Large intestine (tissue), 3 donors: ENCODE measurements at regions not wholly inside any gene's neighbourhood (a gene's known extent, or its start where the extent isn't known, plus 50 kb on each side); places are given as distances from the start of the nearest gene placed in this dataset.
A peak's percentile ranks its signal among the peaks of the same experiment; 100 is the strongest.

Source experiments
- DNase-seq, 2 donors: peaks; one replicate each; pipeline versions ENCODE4 v3.0.0 to v3.0.0-alpha.2; 2013
- H3K27ac ChIP-seq: one replicate; pipeline ENCODE4 v1.5.1; 2013; ENCODE audit warnings: low read length
- H3K27me3 ChIP-seq: 2 replicates; pipeline ENCODE4 v1.6.1; 2013; ENCODE audit warnings: low read length; ENCODE audit not compliant: control insufficient read depth, insufficient read depth
- H3K36me3 ChIP-seq: 2 replicates; pipeline ENCODE4 v1.6.1; 2013; ENCODE audit warnings: low read length; ENCODE audit not compliant: control insufficient read depth, insufficient read depth
- H3K4me1 ChIP-seq: one replicate; pipeline ENCODE4 v1.6.1; 2013; ENCODE audit warnings: low read length; ENCODE audit not compliant: control insufficient read depth, insufficient read depth
- H3K4me3 ChIP-seq: one replicate; pipeline ENCODE4 v1.5.1; 2013; ENCODE audit warnings: low read length
- H3K9me3 ChIP-seq: one replicate; pipeline ENCODE4 v1.6.1; 2013; ENCODE audit warnings: mild to moderate bottlenecking, low read depth, low read length, moderate library complexity; ENCODE audit not compliant: control insufficient read depth
- WGBS: methylation state at CpG from one replicate; pipeline ENCODE4 v1.1.5; 2013; ENCODE audit warnings: low lambda C conversion rate; ENCODE audit not compliant: insufficient coverage; 5-methylcytosine and 5-hydroxymethylcytosine counted together

- no peaks in the 10 kb centered on the region for H3K27me3 ChIP-seq
- no peak overlapping the region for H3K4me3 ChIP-seq
- no peak overlapping the region for H3K27ac ChIP-seq
- no peak for DNase-seq
- no peaks in the 10 kb centered on the region for H3K36me3 ChIP-seq
- peaks cover 11% of the 10 kb centered on the region for H3K9me3 ChIP-seq
- H3K4me1 ChIP-seq, result no peaks in the 10 kb centered on the region
These were observed 123.2 kb upstream of the HMCN1 start for GRCh38 chr1:185610954-185611353.

- H3K4me3 ChIP-seq, result no peak overlapping the region
- WGBS, result 100% methylated on average over 1 of the region's 5 CpGs
- H3K36me3 ChIP-seq, result no peaks in the 10 kb centered on the region
- no peaks in the 10 kb centered on the region for H3K27me3 ChIP-seq
- H3K9me3 ChIP-seq, result no peaks in the 10 kb centered on the region
- no peak for DNase-seq
- no peaks in the 10 kb centered on the region for H3K4me1 ChIP-seq
- H3K27ac ChIP-seq, result no peak overlapping the region
These were observed 126.0 kb upstream of the HMCN1 start for GRCh38 chr1:185608177-185608576.

GRCh38 chr1:185603158-185603557 lies 131.0 kb upstream of the HMCN1 start:
- no peaks in the 10 kb centered on the region for H3K36me3 ChIP-seq
- H3K4me1 ChIP-seq, result no peaks in the 10 kb centered on the region
- H3K27ac ChIP-seq, result no peak overlapping the region
- 100% methylated on average over 3 of the region's 4 CpGs for WGBS
- no peak overlapping the region for H3K4me3 ChIP-seq
- no peaks in the 10 kb centered on the region for H3K9me3 ChIP-seq
- no peak for DNase-seq
- H3K27me3 ChIP-seq, result no peaks in the 10 kb centered on the region

- WGBS, result no CpG with 5 or more reads among the region's 1 CpG
These were observed 133.0 kb upstream of the HMCN1 start for GRCh38 chr1:185601189-185601588.

GRCh38 chr1:185600641-185601040 lies 133.6 kb upstream of the HMCN1 start:
- Histone ChIP-seq H3K27ac (no peak overlapping the region), H3K9me3 (no peaks in the 10 kb centered on the region), H3K4me3 (no peak overlapping the region), H3K4me1 (no peaks in the 10 kb centered on the region), H3K36me3 (no peaks in the 10 kb centered on the region), H3K27me3 (no peaks in the 10 kb centered on the region)
- DNase-seq, result no peak
- WGBS, result no CpG with 5 or more reads among the region's 2 CpGs

More at GRCh38 chr1:185601189-185601588, 133.0 kb upstream of the HMCN1 start:
- DNase-seq, result no peak
- Histone ChIP-seq H3K9me3 (no peaks in the 10 kb centered on the region), H3K27ac (no peak overlapping the region), H3K4me1 (no peaks in the 10 kb centered on the region), H3K27me3 (no peaks in the 10 kb centered on the region), H3K4me3 (no peak overlapping the region), H3K36me3 (no peaks in the 10 kb centered on the region)

GRCh38 chr1:185598332-185598731 lies 135.9 kb upstream of the HMCN1 start:
- H3K27me3 ChIP-seq, result no peaks in the 10 kb centered on the region
- H3K27ac ChIP-seq, result no peak overlapping the region
- 100% methylated on average over 1 of the region's 1 CpG for WGBS

GRCh38 chr1:185595835-185596667 lies 138.1 kb upstream of the HMCN1 start:
- no peaks in the 10 kb centered on the region for H3K9me3 ChIP-seq
- no peaks in the 10 kb centered on the region for H3K36me3 ChIP-seq
- no peaks in the 10 kb centered on the region for H3K27me3 ChIP-seq
- no peak overlapping the region for H3K4me3 ChIP-seq
- peak overlapping the region; percentile 75 for H3K27ac ChIP-seq
- peak; percentile 22 to 65 for DNase-seq
- H3K4me1 ChIP-seq, result peaks cover 14% of the 10 kb centered on the region
- 50% methylated on average over 1 of the region's 3 CpGs for WGBS

More at GRCh38 chr1:185598332-185598731, 135.9 kb upstream of the HMCN1 start:
- no peak for DNase-seq
- Histone ChIP-seq H3K36me3 (no peaks in the 10 kb centered on the region), H3K4me1 (peaks cover 14% of the 10 kb centered on the region), H3K9me3 (no peaks in the 10 kb centered on the region), H3K4me3 (no peak overlapping the region)

GRCh38 chr1:185594786-185595410 lies 139.3 kb upstream of the HMCN1 start:
- peak in 1 of 2 donors; percentile 8 for DNase-seq
- H3K27ac ChIP-seq, result peak overlapping the region; percentile 75
- H3K36me3 ChIP-seq, result no peaks in the 10 kb centered on the region
- H3K4me1 ChIP-seq, result peaks cover 14% of the 10 kb centered on the region
- no peaks in the 10 kb centered on the region for H3K9me3 ChIP-seq
- 40% methylated on average over 1 of the region's 3 CpGs for WGBS
- H3K27me3 ChIP-seq, result no peaks in the 10 kb centered on the region
- H3K4me3 ChIP-seq, result no peak overlapping the region

GRCh38 chr1:185593271-185593670 lies 140.9 kb upstream of the HMCN1 start:
- no peaks in the 10 kb centered on the region for H3K9me3 ChIP-seq
- H3K27me3 ChIP-seq, result no peaks in the 10 kb centered on the region
- DNase-seq, result no peak
- H3K4me3 ChIP-seq, result no peak overlapping the region
- peak overlapping the region; percentile 75 for H3K27ac ChIP-seq
- peaks cover 14% of the 10 kb centered on the region for H3K4me1 ChIP-seq
- H3K36me3 ChIP-seq, result no peaks in the 10 kb centered on the region
- 100% methylated on average over 1 of the region's 1 CpG for WGBS

GRCh38 chr1:185585770-185586169 lies 148.4 kb upstream of the HMCN1 start:
- Histone ChIP-seq H3K4me3 (no peak overlapping the region), H3K9me3 (peaks cover 38% of the 10 kb centered on the region), H3K27ac (no peak overlapping the region), H3K36me3 (no peaks in the 10 kb centered on the region), H3K4me1 (no peaks in the 10 kb centered on the region), H3K27me3 (no peaks in the 10 kb centered on the region)
- DNase-seq, result peak; percentile 22 to 43
- no CpG with 5 or more reads among the region's 8 CpGs for WGBS
